CD4-positive, alpha-beta T cell treated with Interleukin-12 subunit alpha and Interleukin-12 subunit beta, for 1 hour (primary cell): ENCODE measurements at regions not wholly inside any gene's neighbourhood (a gene's known extent, or its start where the extent isn't known, plus 50 kb on each side); places are given as distances from the start of the nearest gene placed in this dataset.
"Not testable (repeated sequence)": the region's sequence is repeated elsewhere in the genome, so short reads cannot be mapped to it uniquely, and the experiment has no call there.

ENCODE experiments used
- DNase-seq: peaks from one replicate; pipeline ENCODE4 v3.0.0-alpha.2; 2020

DNA sequence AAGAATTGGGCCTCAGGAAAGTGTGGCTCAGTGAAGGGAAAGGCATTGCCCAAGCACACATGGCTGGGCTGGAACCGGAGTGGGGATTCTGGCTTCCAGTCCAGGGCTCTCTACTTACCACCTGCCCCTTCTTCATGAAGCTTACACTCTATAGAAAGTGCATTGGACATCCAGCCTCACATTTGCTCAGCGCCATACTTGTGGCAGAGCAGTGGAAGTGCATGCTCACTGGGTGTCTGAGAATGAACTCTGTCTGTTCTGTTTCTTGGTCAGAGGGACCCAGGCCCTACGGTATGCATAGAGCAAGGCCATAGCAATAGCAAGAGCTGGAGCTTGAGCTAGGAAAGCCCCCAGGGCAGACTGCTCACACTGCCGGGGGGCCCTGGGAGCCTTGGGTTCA lies 1253.5 kb downstream of the TYW1 start:
- no peak for DNase-seq

DNA sequence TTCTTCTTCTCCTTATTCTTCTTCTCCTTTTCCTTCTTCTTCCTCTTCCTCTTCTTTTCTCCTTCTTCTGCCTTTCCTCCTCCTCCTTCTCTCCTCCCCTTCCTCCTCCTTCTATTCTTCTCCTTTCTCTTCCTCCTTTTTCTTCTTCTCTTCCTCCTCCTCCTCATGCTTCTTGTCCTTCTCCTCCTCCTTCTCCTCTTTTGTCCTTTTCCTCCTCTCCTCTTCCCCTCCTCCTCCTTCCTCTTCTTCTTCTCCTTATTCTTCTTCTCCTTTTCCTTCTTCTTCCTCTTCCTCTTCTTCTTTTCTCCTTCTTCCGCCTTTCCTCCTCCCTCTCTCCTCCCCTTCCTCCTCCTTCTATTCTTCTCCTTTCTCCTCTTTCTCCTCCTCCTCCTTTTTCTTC lies 1258.2 kb downstream of the TYW1 start:
- DNase-seq = not testable (repeated sequence)

DNA sequence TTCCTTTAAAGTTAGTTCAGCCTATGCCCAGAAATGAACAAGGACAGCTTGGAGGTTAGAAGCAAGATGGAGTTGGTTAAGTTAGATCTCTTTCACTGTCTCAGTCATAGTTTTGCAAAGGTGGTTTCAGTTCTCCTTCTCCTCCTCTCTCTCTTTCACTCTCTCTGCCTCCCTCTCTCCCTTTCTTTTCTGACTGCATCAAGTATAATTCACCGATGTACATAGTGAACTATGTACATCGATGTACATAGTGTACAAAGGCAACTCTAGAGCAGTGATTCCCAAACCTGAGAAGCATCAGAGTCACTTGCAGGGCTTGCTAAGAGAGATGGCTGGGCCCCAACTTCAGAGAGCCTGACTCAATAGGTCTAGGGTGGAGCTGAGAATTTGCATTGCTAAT lies 1259.7 kb downstream of the TYW1 start:
- no peak for DNase-seq

DNA sequence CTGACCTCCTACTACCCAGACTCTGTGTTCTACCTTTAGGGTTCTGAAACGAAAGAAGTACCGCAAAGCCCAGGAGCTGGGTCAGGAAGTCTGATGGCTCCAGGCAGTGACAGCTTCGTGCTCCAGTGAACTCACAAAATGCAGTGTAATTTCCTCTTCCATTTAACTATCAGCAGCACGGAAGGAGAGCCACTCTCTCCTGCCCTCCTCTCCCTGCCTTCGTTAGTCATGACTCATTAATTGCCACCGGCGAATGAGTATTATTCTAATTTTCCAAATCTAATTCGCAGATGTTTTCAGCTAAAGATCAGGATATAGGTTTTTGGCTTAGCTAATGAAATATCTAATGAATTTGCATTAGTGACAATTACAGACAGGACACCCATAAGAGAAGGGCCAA lies 1262.0 kb downstream of the TYW1 start:
- DNase-seq = no peak

DNA sequence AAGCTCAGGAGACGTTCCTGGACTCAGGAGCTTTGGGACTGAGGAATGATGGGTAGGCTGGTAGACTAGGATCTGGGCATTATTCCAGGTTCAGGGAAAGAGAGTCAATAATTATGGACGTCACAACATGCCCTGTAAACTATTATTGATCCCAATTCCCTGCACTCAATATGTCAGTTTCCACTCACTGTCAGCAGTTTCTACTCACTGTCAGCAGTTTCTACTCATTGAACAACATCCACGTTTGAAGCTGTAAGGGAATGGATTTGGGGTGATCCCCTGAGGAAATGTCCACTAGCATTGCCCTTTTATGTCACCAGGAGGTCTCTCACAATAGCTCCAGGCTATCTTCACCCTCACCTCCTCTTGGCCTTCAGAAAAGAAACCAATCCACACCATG lies 1268.6 kb downstream of the TYW1 start:
- DNase-seq = no peak

DNA sequence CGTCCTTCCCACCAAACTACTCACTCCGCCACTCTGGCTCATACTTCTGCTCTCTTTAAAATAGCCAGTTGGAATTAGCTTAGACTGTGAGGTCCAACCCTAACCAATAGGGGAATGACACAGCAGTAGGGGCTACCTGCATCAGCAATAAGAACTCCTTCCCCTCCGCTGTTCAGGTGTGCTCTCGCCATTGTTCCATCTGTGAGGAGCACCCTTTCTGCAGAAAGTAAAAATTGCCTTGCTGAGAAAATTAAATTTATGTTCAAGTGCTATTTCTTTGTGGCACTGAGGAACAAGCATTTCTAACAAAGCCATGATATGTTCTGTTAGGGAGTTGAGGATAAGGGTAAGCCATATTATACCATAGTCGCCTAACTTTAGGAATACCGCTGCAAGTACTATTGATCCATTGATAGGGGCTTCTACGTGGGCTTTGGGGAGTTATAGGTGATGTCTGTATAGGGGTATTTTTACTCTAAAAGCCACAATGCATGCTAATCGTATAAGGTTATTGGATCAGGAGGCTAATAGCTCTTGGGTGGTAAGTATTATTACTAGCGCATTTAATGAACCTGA lies 1269.5 kb downstream of the TYW1 start:
- DNase-seq = no peak

DNA sequence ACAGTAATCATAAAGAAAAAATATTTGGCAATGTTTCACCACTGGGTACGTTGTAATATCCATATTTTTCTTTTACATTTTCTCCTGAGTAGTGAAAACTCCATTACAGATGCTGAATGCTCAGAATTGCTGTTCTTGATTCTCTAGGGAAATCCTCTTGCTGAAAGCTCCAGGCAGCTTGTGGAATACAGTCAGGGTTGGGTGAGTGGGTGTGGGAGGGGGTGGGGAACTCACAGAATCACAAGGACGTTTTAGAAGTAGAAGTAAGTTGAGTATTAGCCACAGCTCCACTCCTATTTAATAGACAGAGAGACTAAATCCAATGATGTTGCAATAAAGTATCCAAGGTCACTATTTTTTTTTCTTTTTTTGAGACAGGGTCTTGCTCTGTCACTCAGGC lies 1270.9 kb downstream of the TYW1 start:
- DNase-seq = no peak

DNA sequence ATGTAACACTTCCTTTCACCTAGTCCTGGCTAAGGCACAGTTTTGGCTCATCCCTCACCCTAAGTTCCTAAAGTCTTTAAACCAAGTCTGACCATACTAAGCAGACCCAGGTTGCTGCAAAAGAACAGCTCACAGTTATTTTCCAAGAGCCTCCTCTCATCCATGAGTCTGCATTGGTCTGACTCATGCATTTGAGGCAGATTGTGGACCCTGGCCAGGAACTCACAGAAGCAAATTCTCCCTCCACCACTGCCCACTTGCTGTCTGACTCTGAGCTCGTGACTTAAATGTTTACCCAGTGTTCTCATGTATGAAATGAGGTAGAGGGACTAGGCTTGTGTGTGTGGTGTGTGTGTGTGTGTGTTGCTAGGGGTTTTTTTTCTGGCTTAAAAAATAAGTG lies 1272.8 kb downstream of the TYW1 start:
- no peak for DNase-seq

DNA sequence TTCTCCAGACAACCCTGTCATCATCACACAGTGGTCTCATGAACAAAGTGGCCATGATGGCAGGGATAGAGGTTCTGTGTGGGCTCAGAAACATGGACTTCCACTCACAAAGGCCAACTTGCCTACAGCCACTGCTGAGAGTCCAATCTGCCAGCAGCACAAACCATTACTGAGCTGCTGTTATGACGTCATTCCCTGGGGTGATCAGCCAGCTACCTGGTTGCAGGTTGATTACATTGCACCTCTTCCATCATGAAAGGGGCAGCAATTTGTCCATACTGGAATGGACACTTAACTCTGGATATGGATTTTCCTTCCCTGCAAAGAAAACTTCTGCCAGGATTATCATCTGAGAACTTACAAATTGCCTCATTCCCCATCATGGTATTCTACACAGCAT lies 1275.9 kb downstream of the TYW1 start:
- DNase-seq = no peak

DNA sequence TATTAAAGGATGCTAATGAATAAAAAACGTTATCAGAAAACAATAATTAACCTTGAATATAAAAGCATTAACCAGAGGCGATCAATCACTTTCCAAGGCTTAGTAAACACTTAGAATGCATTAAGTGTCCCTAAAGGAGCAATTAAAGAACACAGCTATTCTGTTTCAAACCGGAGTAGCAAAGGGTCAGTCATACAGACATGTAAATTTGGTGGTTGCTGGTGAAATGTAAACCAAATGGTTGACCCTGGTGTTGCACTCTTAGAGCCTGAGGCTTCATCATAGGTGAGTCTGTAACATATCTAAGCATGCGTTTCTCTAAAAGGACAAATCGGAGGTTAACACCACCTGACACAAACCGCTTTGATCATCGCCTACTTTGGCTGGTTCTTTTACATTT lies 1280.1 kb downstream of the TYW1 start:
- DNase-seq = no peak

DNA sequence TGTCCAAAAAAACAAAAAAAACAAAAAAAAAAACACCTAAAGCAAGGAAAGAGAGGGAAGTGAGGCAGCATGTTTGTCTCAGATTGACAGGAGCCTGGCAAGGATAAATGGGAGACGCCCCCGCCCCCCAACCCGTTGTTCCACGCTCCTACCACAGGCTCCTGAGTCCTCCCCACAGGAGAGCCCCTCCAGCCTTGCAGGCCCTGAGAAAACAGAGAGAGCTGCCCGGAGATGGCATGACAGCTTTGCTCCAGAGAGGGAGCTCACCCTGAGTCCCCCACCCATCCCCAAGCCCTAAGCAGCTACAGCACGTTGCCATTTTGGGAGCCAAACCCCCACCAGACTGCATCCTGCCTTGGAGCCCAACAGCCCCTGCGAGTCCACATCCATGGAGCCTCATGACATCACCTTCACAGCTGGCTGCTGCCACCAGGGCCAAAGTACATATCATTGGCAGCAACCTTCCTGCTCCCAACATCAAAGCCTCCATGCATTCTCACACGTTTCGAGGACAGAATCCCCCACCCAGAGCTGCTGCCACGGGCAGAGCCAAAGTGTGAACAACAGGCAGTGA lies 1283.3 kb downstream of the TYW1 start:
- no peak for DNase-seq

DNA sequence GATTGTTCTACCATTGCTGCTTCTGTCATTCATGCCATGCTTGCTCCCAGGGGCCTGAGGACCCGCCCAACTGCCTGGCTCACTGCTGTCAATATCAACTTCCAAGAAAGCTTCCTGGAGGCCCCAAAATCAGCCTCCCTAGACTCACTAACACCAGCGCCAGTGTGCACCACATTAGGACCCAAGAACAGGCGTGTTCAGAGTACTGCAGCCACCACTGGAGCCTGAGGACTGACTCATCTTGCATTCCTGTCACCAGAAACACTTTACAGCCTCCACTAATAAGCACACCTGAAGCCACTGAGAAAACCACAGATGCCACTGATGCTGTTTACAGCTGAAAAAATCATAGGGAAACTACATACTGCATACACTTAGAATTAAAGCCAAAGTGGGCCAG lies 1284.3 kb downstream of the TYW1 start:
- DNase-seq = no peak

DNA sequence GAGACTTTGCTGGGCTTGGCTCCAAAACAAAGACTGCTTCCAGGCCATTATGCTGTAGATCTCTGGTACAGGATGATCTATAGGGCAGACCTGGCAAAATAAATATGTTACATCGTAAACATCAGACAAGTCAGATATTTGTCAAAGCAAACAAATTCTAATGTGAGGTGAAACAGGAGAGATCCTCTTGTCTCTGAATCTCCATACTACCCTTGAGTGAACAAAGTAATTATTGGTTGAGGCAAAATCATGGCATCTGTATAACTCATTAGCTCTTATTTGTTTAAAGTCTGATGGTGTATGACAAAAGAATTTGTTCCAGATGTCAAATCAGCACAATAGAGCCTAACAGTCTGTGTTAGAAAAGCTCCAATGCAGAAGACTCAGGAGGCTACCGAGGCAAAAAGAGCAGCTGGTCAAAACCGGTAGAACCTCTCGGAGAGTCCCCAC lies 1291.5 kb downstream of the TYW1 start:
- DNase-seq = no peak

DNA sequence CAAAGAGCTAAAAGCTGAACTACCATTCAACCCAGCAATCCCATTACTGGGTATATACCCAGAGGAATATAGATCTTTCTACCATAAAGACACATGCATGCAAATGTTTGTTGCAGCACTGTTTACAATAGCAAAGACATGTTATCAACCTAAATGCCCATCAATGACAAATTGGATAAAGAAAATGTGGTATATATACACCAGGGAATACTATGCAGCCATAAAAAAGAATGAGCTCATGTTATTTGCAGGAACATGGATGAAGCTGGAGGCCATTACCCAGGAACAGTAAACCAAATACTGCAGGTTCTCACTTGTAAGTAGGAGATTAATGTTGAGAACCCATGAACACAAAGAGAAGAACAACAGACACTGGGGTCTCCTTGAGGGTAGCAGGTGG lies 1295.1 kb downstream of the TYW1 start:
- DNase-seq = no peak

DNA sequence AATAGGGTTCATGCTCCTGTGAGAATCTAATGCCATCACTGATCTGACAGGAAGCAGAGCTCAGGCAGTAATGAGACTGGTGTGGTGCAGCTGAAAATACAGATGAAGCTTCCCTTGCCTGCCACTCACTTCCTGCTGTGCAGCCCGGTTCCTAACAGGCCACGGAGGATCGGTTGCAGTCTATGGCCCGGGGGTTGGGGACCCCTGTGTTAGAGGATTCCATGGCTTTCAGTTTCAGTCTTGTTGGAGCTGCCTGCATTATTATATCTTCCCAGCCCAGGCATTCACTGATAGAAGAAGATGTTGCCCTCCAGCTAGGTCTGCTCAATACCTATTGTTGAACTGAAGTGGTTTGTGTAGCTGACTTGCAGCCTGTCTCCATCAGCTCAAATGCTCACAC lies 1298.8 kb downstream of the TYW1 start:
- DNase-seq = no peak

DNA sequence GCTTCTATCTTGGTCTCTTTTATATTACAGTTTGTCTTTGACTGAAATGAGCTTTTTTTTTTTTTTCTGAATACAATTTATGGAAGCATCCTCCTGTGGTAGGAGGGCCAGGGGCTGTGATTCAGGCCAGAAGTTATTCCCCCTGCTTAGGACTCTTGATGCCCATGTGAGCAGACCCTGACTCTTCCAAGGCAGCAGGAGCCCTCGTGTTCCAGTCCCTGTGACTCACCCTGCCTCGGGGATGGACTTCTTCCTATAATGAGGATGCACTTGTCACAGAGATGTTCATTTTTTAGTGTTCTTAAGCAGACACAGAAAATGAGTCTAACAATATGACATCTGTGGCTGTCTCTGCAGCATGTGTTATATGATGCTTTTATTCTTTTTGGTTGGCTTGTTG lies 1293.7 kb upstream of the AUTS2 start:
- DNase-seq = no peak

DNA sequence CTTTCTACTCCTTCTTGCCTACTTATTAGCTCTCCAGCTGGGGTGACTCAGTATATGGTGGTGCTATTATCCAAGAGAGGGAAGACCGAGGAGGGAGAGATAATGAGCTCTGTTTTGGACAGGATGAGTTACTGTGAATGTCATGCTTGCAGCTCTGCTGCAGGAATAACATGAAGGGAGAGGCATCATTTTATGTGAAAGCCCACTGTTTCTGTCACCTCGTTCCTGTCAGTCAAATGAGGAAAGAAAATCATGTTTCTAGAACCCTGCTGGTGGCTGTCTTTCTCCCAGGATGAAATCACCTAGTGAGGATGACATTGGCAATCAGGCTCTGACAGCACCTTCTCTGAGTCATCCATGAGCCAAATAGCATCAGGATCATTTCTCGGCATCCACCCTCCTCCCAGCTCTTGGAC lies 1291.6 kb upstream of the AUTS2 start:
- DNase-seq = no peak

DNA sequence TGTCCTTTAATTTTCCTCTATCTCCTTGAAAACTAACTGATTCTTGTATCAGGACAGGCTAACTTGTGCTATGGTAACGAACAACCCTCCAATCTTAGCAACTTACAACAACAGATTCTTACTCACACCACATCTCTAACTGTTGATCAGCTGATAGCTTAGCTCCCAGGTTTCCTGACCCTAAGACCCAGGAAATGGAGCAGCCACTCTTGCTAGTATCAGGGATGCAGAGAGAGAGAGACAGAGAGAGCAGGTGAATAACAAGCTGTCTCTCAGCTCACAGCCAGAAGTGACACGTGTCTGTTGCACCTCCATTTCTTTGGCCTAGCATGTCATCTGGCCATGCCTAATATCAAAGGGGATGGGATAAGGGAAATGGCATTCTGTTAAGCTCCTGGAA lies 1289.0 kb upstream of the AUTS2 start:
- DNase-seq = no peak

DNA sequence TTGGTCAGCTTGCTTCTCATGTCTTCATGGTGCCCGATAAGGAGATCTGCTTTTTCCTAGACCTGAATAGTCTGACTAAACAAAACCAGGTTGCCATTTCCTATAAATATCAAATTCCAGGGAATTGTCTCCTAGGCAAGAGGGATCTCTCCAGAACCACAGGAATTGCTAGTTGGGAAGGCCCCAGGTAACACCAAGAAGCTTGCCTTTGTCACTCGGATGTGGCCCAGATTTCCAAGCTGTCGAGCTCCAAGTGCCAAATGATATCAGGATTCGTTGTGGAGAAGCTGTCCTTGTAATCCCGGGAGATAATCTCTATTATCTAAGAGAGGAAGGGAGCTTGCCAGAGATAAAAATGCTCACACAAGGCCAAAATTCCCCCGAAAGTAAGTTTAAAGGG lies 1288.5 kb upstream of the AUTS2 start:
- no peak for DNase-seq

DNA sequence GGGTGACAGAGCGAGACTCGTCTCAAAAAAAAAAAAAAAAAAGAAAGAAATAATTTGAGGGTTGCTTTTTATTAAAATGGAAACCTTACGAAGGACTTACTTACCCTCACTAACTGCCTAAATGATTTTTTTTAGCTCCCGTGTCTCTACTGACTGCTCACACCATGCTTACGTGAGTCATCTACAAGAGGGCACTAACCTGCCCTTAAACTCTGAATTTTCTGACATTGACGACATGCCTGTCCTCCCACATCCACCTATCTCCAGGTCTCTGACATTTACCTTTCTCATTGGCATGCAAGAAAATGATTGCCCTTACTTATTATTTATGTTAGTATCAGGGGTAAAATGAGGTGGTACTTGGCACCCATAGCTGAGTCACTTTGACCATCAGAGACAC lies 1286.3 kb upstream of the AUTS2 start:
- no peak for DNase-seq

DNA sequence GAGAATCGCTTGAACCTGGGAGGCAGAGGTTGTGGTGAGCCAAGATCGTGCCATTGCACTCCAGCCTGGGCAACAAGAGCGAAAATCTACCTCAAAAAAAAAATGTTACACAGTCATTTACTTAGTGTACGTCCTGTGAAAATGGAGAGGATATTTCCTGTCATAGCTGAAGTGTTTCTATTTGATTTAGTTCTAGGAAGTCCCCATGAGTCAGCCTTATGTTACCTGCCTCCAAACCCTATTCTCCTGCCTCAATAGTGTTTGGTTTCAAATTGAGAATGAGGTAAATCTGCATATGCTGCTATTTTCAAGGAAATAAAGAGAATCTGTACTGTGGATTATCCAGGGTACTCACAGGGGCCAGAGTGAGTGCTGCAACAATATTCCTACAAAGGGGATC lies 1284.5 kb upstream of the AUTS2 start:
- no peak for DNase-seq

DNA sequence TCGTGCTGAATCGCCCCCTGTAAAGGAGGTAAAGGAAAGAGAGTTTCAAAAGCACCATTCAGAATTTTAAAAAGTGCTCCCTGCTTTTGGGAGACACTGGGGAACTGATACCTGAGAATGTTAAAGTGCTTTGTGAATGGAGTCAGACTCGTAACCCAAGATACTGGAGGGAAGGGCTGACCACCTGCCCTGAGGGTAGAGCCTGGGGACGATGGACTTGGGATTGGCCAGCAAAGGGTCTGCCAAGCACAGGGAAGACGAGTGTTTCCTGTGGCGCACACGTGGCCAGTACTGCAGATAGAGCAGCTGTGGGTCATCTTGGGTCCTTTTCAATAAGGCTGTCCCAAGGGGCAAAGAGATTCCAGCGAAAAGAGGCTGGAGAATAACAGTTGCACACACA lies 1284.1 kb upstream of the AUTS2 start:
- no peak for DNase-seq

DNA sequence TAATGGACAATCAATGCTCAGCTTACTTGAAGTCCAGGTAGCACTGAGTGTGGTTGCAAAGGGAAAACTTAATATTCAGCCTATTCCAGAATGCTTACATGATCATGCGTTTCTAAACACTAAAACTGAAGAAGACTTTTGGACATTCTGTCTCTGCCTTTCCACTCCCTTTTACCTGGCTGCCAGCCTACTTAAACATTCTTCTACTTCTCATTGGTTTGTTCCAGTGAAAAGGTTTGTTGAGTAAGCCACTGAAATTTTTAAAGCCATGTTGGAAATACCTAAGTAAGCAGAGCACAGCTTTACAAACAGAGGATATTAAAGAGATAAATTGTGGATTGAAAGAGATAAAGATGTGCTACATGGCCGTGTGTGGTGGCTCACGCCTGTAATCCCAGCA lies 1280.8 kb upstream of the AUTS2 start:
- DNase-seq = no peak

DNA sequence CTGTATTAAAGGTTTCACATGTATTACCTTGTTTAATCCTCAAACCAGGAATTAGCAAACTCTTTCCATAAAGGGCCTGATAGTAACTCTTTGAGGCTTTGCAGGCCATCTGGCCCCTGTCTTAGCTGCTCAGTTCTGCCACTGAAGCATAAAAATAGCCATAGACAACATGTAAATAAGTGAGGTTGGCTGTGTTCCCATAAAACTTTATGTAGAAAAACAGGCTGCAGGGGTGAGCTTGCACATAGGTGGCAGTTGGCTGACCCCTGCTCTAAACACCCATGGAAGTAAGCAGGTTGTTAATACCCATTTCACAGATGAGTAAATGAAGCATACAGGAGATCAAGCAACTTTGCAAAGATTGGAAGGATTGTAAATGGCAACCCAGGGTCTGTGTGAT lies 1279.2 kb upstream of the AUTS2 start:
- DNase-seq = no peak

DNA sequence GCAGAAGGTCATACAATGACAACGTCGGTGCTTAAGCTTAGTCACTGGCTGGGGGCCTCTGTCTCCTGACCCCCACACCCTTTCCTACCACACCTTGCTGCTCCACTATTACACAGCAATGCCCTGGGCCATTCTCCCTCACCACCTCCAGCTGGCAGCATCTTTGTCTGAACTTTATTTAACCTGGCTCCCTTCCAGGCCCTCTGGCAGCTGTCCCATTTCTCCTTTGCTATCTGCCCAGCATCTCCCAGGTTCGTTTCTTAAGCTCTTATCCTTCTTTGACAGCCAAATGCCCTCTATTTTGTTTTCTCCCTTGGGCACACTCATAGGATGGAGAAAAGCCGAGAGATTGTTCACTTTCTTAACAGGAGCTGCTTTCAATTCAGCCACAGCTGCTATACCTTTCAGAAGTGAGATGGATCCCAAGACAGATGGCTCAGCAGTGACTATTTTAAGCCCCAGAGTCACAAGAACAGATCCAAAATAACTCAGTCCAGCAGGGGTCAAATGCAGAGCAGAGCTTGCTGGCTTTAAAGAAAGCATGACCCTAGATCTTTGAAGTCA lies 1277.1 kb upstream of the AUTS2 start:
- DNase-seq = no peak
